HG03039 (cell line): ENCODE measurements at regions not wholly inside any gene's neighbourhood (a gene's known extent, or its start where the extent isn't known, plus 50 kb on each side); places are given as distances from the start of the nearest gene placed in this dataset.

ENCODE experiments used
- ATAC-seq: cut with Tn5 transposase; IDR thresholded peaks from one replicate; pipeline ENCODE4 v1.9.1; 2021; ENCODE audit warnings: mild to moderate bottlenecking, moderate library complexity; ENCODE audit not compliant: unreplicated experiment

GRCh38 chr4:188804861-188805260, 665.6 kb downstream of the TRIML1 start:
- ATAC-seq, result no peak

- no peak for ATAC-seq
Observed at GRCh38 chr4:188811121-188811520, 671.9 kb downstream of the TRIML1 start.

GRCh38 chr4:188812644-188813043, 673.4 kb downstream of the TRIML1 start:
- ATAC-seq, result no peak

- ATAC-seq, result no peak
Observed at GRCh38 chr4:188818300-188818699, 679.1 kb downstream of the TRIML1 start.

- ATAC-seq, result no peak
Observed at GRCh38 chr4:188819233-188819632, 680.0 kb downstream of the TRIML1 start.

GRCh38 chr4:188821500-188821899, 682.3 kb downstream of the TRIML1 start:
- ATAC-seq, result no peak

- no peak for ATAC-seq
Observed at GRCh38 chr4:188822698-188823097, 683.5 kb downstream of the TRIML1 start.

- ATAC-seq, result no peak
Observed at GRCh38 chr4:188824553-188824952, 685.3 kb downstream of the TRIML1 start.

- ATAC-seq, result no peak
Observed at GRCh38 chr4:188826393-188826792, 687.2 kb downstream of the TRIML1 start.

- no peak for ATAC-seq
Observed at GRCh38 chr4:188839704-188840103, 700.5 kb downstream of the TRIML1 start.

- no peak for ATAC-seq
Observed at GRCh38 chr4:188841523-188841922, 702.3 kb downstream of the TRIML1 start.

- ATAC-seq, result no peak
Observed at GRCh38 chr4:188854436-188854835, 715.2 kb downstream of the TRIML1 start.

- no peak for ATAC-seq
Observed at GRCh38 chr4:188858696-188859095, 719.5 kb downstream of the TRIML1 start.

- no peak for ATAC-seq
Observed at GRCh38 chr4:188864741-188865140, 725.5 kb downstream of the TRIML1 start.

- ATAC-seq, result no peak
Observed at GRCh38 chr4:188867796-188868195, 728.6 kb downstream of the TRIML1 start.

- ATAC-seq, result no peak
Observed at GRCh38 chr4:188869581-188869980, 730.3 kb downstream of the TRIML1 start.

- no peak for ATAC-seq
Observed at GRCh38 chr4:188872809-188873208, 733.6 kb downstream of the TRIML1 start.

GRCh38 chr4:188876881-188877280, 737.6 kb downstream of the TRIML1 start:
- ATAC-seq, result no peak

GRCh38 chr4:188879598-188879997, 740.4 kb downstream of the TRIML1 start:
- no peak for ATAC-seq

GRCh38 chr4:188887905-188888304, 748.7 kb downstream of the TRIML1 start:
- ATAC-seq, result no peak

GRCh38 chr4:188892837-188893236, 753.6 kb downstream of the TRIML1 start:
- ATAC-seq, result no peak

- no peak for ATAC-seq
Observed at GRCh38 chr4:188903986-188904385, 764.7 kb downstream of the TRIML1 start.

GRCh38 chr4:188904617-188905016, 765.4 kb downstream of the TRIML1 start:
- no peak for ATAC-seq

- no peak for ATAC-seq
Observed at GRCh38 chr4:188905248-188905647, 766.0 kb downstream of the TRIML1 start.
